ENCODE measurements at regions not wholly inside any gene's neighbourhood (a gene's known extent, or its start where the extent isn't known, plus 50 kb on each side); places are given as distances from the start of the nearest gene placed in this dataset.
A peak's percentile ranks its signal among the peaks of the same experiment; 100 is the strongest.

DNA sequence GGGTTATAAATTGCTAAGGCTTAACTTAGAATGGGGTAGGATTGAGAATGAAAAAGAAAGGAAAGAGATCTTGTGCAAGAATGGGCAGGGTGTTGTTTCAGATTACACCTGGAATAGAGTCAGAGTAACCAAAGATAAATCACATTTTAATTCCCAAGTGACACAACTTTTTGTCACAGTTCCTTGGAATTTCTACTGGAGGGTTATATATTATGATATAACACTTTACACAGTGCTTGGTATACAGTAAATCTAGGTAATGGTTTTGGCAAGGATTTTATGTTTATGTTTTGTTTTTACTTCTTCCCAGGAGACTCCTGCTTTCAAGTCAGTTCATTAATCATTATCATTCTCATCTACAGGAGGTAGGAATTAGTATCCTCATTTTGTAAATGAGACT, 115.7 kb upstream of the KCNJ16 start:
- Histone ChIP-seq H3K4me1 (ENCODE audit: control insufficient read depth, insufficient read depth, low read length) (peaks cover 6% of the 10 kb centered on the region), H3K27me3 (ENCODE audit: control insufficient read depth in 1 of 2, insufficient read depth in 2 of 2, low read length in 2 of 2) (no peaks in the 10 kb centered on the region), H3K36me3 (ENCODE audit: control insufficient read depth in 2 of 2, insufficient read depth in 2 of 2, low read length in 2 of 2) (no peaks in the 10 kb centered on the region), H3K9me3 (ENCODE audit: control insufficient read depth in 2 of 2, low read length in 2 of 2) (no peaks in the 10 kb centered on the region), H3K27ac (ENCODE audit: low read length) (no peak overlapping the region), H3K9ac (ENCODE audit: low read length in 2 of 2) (no peak overlapping the region), H3K4me3 (ENCODE audit: low read length in 2 of 2) (no peak overlapping the region)

DNA sequence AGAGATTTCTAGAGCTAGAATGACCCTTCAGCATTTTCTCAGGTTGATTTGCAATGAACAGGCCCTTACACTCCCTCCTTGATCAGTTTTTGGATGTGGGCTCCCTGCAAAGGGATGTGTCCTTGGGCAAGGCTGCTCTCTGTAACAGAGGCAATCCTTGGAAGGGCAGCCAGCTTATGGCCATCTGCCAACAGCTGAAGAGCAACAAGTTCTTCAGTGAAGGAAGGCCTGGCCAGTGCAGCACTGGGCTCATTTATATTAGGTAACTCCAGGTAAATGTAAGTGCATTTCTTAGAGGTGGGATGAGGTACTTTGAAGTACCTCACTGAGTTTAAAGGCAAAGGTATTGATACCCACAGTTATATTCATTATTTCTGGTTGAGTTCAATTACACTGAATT, 114.3 kb upstream of the KCNJ16 start:
- H3K9me3 ChIP-seq (ENCODE audit: control insufficient read depth in 2 of 2, low read length in 2 of 2) = peaks cover 0 to 5% of the 10 kb centered on the region in 2 donors
- H3K9ac ChIP-seq (ENCODE audit: low read length in 2 of 2) = no peak overlapping the region
- H3K4me1 ChIP-seq (ENCODE audit: control insufficient read depth, insufficient read depth, low read length) = peaks cover 6% of the 10 kb centered on the region
- H3K4me3 ChIP-seq (ENCODE audit: low read length in 2 of 2) = no peak overlapping the region
- no peaks in the 10 kb centered on the region for H3K36me3 ChIP-seq (ENCODE audit: control insufficient read depth in 2 of 2, insufficient read depth in 2 of 2, low read length in 2 of 2)
- H3K27me3 ChIP-seq (ENCODE audit: control insufficient read depth in 1 of 2, insufficient read depth in 2 of 2, low read length in 2 of 2) = no peaks in the 10 kb centered on the region
- no peak overlapping the region for H3K27ac ChIP-seq (ENCODE audit: low read length)

DNA sequence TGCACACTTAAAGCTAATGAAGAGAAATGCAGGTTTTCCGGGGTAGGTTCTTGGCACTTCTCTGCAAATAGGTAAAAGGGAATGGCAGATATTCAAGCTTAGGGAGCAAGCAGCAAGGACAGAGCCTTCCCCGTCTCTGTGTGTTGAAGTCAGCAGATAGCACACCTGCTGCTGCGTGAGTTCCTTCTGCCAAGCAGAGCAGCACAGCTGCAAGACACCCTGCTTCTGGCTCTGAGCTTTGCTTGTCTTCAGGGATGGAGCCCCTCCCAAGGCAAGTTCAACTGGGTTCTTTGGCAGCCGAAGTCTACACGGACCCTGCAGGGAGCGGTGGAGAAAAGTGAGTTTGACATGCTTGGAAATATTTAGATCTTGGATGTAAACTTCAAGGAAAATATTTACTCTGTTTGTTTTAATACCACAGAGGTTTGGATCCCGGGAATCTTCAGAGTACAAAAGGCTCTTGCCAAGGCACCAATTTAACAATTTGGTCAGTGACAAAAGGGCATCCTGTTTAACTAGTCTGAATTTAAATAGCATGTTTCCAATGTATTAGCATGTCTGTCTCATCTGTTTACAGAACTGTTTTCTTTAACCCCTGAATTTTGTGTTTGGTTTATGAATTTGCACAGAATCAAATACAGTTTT, 113.4 kb upstream of the KCNJ16 start:
- Histone ChIP-seq H3K9me3 (ENCODE audit: control insufficient read depth in 2 of 2, low read length in 2 of 2) (peaks cover 0 to 5% of the 10 kb centered on the region in 2 donors), H3K27ac (ENCODE audit: low read length) (no peak overlapping the region), H3K27me3 (ENCODE audit: control insufficient read depth in 1 of 2, insufficient read depth in 2 of 2, low read length in 2 of 2) (no peaks in the 10 kb centered on the region), H3K9ac (ENCODE audit: low read length in 2 of 2) (no peak overlapping the region), H3K4me1 (ENCODE audit: control insufficient read depth, insufficient read depth, low read length) (peaks cover 6% of the 10 kb centered on the region), H3K36me3 (ENCODE audit: control insufficient read depth in 2 of 2, insufficient read depth in 2 of 2, low read length in 2 of 2) (no peaks in the 10 kb centered on the region), H3K4me3 (ENCODE audit: low read length in 2 of 2) (peak overlapping the region; percentile 5 to 52)

DNA sequence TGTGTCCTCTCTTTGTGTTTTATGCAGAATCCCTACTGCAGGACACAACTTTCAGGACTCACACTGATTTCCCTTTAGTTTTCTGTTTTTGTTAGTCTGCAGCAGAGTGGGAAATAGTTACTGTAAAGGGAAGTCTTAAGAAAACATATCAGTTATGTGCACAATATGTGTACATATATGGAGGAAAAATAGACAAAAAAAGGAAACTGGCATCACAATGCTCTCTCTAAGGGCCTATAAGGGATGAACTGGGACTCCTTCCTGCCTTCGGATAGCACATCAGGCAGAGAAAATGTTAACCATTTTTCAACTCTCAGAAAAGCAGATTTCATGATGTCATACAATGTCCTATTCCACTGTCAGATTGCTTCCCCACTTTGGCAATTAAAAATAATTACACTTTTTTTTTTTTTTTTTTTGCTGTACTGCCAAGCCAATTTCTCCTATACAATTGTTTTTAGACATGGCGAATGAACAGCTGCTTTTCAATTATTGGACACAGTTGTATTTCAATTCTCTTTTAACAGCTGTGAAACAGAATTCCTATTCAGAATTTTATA, 112.5 kb upstream of the KCNJ16 start:
- H3K27me3 ChIP-seq (ENCODE audit: control insufficient read depth in 1 of 2, insufficient read depth in 2 of 2, low read length in 2 of 2) = no peaks in the 10 kb centered on the region

DNA sequence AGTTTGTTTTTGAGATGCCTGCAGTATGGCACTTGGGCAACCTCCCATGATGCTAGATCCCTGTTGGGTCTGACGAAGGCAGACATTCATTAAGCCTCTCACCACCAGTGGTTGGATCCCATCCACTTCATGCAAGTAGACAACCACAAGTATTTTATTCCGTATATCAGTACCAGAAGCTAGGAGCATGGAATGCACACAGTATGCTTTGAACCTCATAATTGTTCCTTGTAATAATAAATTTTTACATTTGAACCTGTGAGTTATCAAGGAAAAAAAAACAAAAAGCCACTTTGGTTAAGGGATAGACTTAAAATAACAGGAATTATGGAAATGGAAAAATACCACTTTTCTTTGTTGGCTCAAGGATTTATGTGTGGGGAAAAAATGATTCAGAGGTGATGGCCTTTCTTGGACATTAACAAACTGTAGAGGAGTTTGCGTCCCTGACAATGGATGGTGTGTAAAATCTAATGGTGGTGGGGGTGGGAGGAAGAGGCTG, 107.1 kb upstream of the KCNJ16 start:
- peaks cover 0 to 5% of the 10 kb centered on the region in 2 donors for H3K9me3 ChIP-seq (ENCODE audit: control insufficient read depth in 2 of 2, low read length in 2 of 2)
- H3K4me1 ChIP-seq (ENCODE audit: control insufficient read depth, insufficient read depth, low read length) = no peaks in the 10 kb centered on the region
- H3K9ac ChIP-seq (ENCODE audit: low read length in 2 of 2) = no peak overlapping the region

More for the DNA sequence above, 112.5 kb upstream of the KCNJ16 start:
- Histone ChIP-seq H3K9me3 (ENCODE audit: control insufficient read depth in 2 of 2, low read length in 2 of 2) (peaks cover 0 to 5% of the 10 kb centered on the region in 2 donors), H3K9ac (ENCODE audit: low read length in 2 of 2) (no peak overlapping the region), H3K27ac (ENCODE audit: low read length) (no peak overlapping the region), H3K36me3 (ENCODE audit: control insufficient read depth in 2 of 2, insufficient read depth in 2 of 2, low read length in 2 of 2) (no peaks in the 10 kb centered on the region), H3K4me3 (ENCODE audit: low read length in 2 of 2) (no peak overlapping the region), H3K4me1 (ENCODE audit: control insufficient read depth, insufficient read depth, low read length) (peaks cover 6% of the 10 kb centered on the region)

DNA sequence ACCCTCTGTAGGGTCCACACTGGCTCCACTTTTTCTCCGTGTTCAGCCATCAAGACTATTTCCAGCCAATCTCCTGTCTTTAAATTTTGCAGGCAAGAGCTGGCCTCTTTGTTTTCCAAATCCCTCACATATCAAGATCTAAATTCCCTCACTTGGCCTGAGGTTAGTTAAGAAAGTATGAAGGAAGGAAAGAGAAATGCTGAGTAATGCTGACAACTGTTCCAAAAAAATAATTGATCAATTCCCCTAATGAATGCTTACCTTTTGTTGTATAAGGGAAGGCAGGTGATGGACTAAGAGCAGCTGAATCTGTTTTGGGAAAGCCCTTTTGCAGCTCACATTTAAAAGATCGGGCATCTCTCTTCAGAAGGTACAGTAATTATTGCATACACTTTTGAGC, 105.1 kb upstream of the KCNJ16 start:
- no peak overlapping the region for H3K27ac ChIP-seq (ENCODE audit: low read length)
- no peaks in the 10 kb centered on the region for H3K27me3 ChIP-seq (ENCODE audit: control insufficient read depth in 1 of 2, insufficient read depth in 2 of 2, low read length in 2 of 2)
- H3K9me3 ChIP-seq (ENCODE audit: control insufficient read depth in 2 of 2, low read length in 2 of 2) = peaks cover 0 to 10% of the 10 kb centered on the region in 2 donors
- no peak overlapping the region for H3K4me3 ChIP-seq (ENCODE audit: low read length in 2 of 2)
- no peak overlapping the region for H3K9ac ChIP-seq (ENCODE audit: low read length in 2 of 2)
- H3K4me1 ChIP-seq (ENCODE audit: control insufficient read depth, insufficient read depth, low read length) = no peaks in the 10 kb centered on the region
- H3K36me3 ChIP-seq (ENCODE audit: control insufficient read depth in 2 of 2, insufficient read depth in 2 of 2, low read length in 2 of 2) = no peaks in the 10 kb centered on the region

More for the DNA sequence above, 107.1 kb upstream of the KCNJ16 start:
- Histone ChIP-seq H3K36me3 (ENCODE audit: control insufficient read depth in 2 of 2, insufficient read depth in 2 of 2, low read length in 2 of 2) (no peaks in the 10 kb centered on the region), H3K4me3 (ENCODE audit: low read length in 2 of 2) (no peak overlapping the region), H3K27ac (ENCODE audit: low read length) (no peak overlapping the region), H3K27me3 (ENCODE audit: control insufficient read depth in 1 of 2, insufficient read depth in 2 of 2, low read length in 2 of 2) (no peaks in the 10 kb centered on the region)

DNA sequence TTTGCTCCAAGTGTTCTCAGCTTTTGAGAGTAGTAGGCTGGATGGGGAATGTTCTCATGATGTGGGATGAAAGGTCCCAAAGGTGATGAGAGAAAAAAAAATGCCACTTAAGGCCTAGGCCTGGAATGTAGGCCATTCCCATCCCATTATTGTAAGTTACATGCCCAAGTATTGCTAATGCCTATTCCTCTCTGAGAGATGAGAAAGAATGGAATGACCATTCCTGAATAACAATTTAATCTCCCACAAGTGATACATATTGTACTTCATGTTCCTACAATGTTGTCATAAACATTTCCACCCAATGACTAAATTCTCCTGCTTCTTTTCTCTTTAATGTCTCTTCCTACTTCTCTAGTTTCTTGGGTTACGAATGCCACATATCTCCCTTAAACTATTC, 102.8 kb upstream of the KCNJ16 start:
- no peak overlapping the region for H3K27ac ChIP-seq (ENCODE audit: low read length)
- no peak overlapping the region for H3K4me3 ChIP-seq (ENCODE audit: low read length in 2 of 2)
- H3K36me3 ChIP-seq (ENCODE audit: control insufficient read depth in 2 of 2, insufficient read depth in 2 of 2, low read length in 2 of 2) = no peaks in the 10 kb centered on the region
- no peak overlapping the region for H3K9ac ChIP-seq (ENCODE audit: low read length in 2 of 2)
- H3K4me1 ChIP-seq (ENCODE audit: control insufficient read depth, insufficient read depth, low read length) = no peaks in the 10 kb centered on the region
- H3K27me3 ChIP-seq (ENCODE audit: control insufficient read depth in 1 of 2, insufficient read depth in 2 of 2, low read length in 2 of 2) = no peaks in the 10 kb centered on the region
- peaks cover 0 to 5% of the 10 kb centered on the region in 2 donors for H3K9me3 ChIP-seq (ENCODE audit: control insufficient read depth in 2 of 2, low read length in 2 of 2)

DNA sequence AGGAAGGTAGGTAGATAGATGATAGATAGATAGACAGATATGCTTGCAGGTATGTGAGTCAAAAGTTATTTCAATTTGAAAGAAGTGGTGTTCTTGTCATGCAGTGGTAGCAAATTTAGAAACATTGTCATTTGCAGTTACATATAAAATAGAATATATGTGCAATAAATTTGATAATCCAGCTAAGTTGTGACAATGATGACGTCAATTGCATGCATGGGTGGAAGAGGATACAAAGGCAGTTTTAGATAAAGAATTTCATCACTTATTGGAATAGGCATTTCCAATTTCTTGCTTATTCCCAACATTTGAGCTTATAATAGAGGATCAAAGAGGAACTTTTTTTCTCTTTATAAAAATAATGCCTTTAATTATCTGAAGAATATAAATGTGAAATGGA, 99.2 kb upstream of the KCNJ16 start:
- no peaks in the 10 kb centered on the region for H3K27me3 ChIP-seq (ENCODE audit: control insufficient read depth in 1 of 2, insufficient read depth in 2 of 2, low read length in 2 of 2)
- no peak overlapping the region for H3K4me3 ChIP-seq (ENCODE audit: low read length in 2 of 2)
- no peaks in the 10 kb centered on the region for H3K36me3 ChIP-seq (ENCODE audit: control insufficient read depth in 2 of 2, insufficient read depth in 2 of 2, low read length in 2 of 2)
- H3K9ac ChIP-seq (ENCODE audit: low read length in 2 of 2) = no peak overlapping the region
- H3K27ac ChIP-seq (ENCODE audit: low read length) = no peak overlapping the region
- peaks cover 0 to 5% of the 10 kb centered on the region in 2 donors for H3K9me3 ChIP-seq (ENCODE audit: control insufficient read depth in 2 of 2, low read length in 2 of 2)
- H3K4me1 ChIP-seq (ENCODE audit: control insufficient read depth, insufficient read depth, low read length) = no peaks in the 10 kb centered on the region

DNA sequence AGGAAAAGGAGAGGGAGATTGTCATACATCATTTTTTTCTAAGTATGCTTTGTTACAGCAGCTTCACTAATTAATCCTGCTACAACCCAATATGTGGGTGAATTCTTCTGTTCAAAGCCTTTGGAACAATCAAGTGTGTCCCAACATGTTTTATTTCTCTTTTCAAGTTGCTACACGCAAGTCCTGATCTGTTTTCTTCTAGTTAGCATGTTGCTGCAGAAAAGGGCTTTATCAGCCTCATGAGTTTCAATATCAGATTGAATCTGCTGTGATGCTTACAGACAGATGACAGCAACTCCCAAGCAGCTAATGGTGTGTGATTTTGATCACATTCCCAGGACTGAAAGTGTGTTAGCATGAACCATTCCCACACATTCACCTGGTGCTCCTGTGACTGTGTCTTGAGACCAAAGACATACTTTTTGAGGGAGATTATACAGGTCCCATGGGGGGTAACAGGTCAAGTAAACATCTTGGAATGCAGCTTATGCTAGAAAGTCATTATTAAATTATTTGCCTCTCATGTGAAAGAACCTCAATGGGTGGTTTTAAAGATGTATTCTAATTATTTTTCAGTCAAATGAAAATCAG, 96.9 kb upstream of the KCNJ16 start:
- Histone ChIP-seq H3K27ac (ENCODE audit: low read length) (no peak overlapping the region), H3K4me1 (ENCODE audit: control insufficient read depth, insufficient read depth, low read length) (no peaks in the 10 kb centered on the region), H3K27me3 (ENCODE audit: control insufficient read depth in 1 of 2, insufficient read depth in 2 of 2, low read length in 2 of 2) (no peaks in the 10 kb centered on the region), H3K9me3 (ENCODE audit: control insufficient read depth in 2 of 2, low read length in 2 of 2) (peaks cover 1 to 5% of the 10 kb centered on the region in 2 donors), H3K36me3 (ENCODE audit: control insufficient read depth in 2 of 2, insufficient read depth in 2 of 2, low read length in 2 of 2) (no peaks in the 10 kb centered on the region), H3K4me3 (ENCODE audit: low read length in 2 of 2) (no peak overlapping the region), H3K9ac (ENCODE audit: low read length in 2 of 2) (no peak overlapping the region)

DNA sequence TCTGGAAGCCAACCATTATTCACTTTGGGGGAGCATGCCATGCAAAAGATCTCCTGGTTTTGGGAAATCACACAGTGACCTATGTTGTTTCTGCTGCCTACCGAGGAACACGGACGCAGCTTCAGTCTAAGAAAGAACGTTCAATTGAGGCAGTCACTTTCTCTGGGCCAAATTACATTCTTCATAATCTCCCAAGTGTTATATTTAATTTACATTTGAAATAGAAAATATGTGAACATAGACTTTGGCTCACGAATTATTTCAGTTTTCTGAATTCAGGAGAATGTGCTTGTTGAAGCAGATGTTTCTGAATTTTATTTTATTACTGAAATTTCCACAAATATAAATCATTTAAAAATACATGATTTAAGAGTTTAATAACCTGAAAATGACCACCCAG, 93.6 kb upstream of the KCNJ16 start:
- Histone ChIP-seq H3K36me3 (ENCODE audit: control insufficient read depth in 2 of 2, insufficient read depth in 2 of 2, low read length in 2 of 2) (no peaks in the 10 kb centered on the region), H3K9me3 (ENCODE audit: control insufficient read depth in 2 of 2, low read length in 2 of 2) (peaks cover 0 to 1% of the 10 kb centered on the region in 2 donors), H3K4me1 (ENCODE audit: control insufficient read depth, insufficient read depth, low read length) (no peaks in the 10 kb centered on the region), H3K9ac (ENCODE audit: low read length in 2 of 2) (no peak overlapping the region), H3K4me3 (ENCODE audit: low read length in 2 of 2) (no peak overlapping the region), H3K27me3 (ENCODE audit: control insufficient read depth in 1 of 2, insufficient read depth in 2 of 2, low read length in 2 of 2) (no peaks in the 10 kb centered on the region), H3K27ac (ENCODE audit: low read length) (no peak overlapping the region)

DNA sequence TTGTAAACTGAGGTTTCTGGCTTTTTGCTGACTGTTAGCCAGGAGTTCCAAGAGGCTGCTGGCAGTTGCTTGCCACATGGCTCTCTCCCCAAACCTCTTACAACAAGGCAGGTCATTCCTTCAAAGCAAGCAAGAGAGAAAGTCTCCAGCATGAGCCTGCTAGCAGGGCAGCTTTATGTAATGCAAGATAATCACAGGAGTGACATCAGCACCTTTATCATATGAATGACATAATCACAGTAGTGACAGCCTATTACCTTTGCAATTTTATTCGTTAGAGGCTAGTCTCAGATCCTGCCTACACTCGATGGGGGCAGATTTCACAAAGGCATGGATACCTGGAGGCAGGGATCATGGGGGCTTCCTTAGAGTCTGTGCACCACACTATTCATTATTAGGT, 79.5 kb upstream of the KCNJ16 start:
- H3K27me3 ChIP-seq (ENCODE audit: control insufficient read depth in 1 of 2, insufficient read depth in 2 of 2, low read length in 2 of 2) = no peaks in the 10 kb centered on the region
- no peak overlapping the region for H3K9ac ChIP-seq (ENCODE audit: low read length in 2 of 2)
- peaks cover 3 to 4% of the 10 kb centered on the region in 2 donors for H3K9me3 ChIP-seq (ENCODE audit: control insufficient read depth in 2 of 2, low read length in 2 of 2)
- H3K27ac ChIP-seq (ENCODE audit: low read length) = no peak overlapping the region
- H3K4me1 ChIP-seq (ENCODE audit: control insufficient read depth, insufficient read depth, low read length) = no peaks in the 10 kb centered on the region
- no peaks in the 10 kb centered on the region for H3K36me3 ChIP-seq (ENCODE audit: control insufficient read depth in 2 of 2, insufficient read depth in 2 of 2, low read length in 2 of 2)
- no peak overlapping the region for H3K4me3 ChIP-seq (ENCODE audit: low read length in 2 of 2)
